ENCODE measurements at regions not wholly inside any gene's neighbourhood (a gene's known extent, or its start where the extent isn't known, plus 50 kb on each side); places are given as distances from the start of the nearest gene placed in this dataset.

DNA sequence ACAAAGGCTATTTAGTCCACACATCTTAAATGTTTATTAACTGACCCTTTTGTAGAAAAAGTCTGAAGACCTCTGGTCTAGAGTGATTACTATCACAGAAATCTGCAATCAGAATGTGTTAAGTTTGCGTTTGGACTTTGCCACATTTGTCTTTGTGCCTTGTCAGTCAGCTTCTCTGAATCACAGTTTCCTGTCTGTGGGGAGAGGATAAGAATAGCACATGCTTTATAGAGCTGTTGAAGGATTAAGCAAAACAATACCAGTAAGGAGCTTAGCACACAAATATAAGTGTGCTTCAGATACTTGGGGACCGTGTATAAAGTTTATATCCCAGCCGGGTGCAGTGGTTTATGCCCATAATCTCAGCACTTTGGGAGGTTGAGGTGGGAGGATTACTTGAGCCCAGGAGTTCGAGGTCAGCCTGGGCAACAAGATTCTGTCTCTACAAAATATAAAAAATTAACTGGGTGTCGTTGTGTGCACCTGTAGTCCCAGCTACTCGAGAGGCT is 63.0 kb upstream of the BTG1 start:
- peak; percentile 39 for DNase-seq

DNA sequence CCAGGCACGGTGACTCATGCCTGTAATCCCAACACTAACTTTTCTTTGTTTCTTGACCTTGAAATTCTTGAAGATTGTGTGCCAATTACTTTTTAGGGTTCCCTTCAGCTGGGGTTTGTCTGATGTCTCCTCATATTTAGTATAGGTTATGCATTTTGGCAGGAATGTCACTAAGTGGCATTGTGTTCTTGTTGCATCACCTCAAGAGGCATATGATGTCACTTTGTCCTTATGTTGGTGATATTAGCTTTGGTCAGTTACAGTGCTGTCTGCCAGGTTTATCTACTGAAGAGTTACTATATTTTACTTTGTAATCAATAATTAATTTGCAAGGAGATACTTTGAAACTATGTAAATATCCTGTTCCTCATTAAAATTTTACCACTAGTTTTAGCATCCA is 61.0 kb upstream of the BTG1 start:
- DNase-seq, result no peak

DNA sequence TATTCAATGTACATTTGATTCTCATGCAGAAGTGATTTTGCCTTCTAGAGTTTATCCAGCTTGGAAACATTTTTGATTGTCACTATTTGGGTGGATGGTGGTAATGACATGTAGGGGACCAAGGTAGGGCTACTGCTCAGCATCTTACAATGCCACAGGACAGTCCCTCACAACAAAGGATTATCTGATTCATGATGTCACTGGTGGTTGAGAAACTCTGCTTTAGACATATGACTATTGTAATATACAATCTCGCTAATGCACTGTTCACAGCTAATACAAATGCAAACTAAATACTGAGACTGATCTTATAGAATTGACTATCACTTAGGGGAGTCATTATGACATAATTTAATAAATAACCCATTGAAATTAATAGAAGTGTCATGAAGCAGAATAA is 60.4 kb upstream of the BTG1 start:
- DNase-seq, result no peak

DNA sequence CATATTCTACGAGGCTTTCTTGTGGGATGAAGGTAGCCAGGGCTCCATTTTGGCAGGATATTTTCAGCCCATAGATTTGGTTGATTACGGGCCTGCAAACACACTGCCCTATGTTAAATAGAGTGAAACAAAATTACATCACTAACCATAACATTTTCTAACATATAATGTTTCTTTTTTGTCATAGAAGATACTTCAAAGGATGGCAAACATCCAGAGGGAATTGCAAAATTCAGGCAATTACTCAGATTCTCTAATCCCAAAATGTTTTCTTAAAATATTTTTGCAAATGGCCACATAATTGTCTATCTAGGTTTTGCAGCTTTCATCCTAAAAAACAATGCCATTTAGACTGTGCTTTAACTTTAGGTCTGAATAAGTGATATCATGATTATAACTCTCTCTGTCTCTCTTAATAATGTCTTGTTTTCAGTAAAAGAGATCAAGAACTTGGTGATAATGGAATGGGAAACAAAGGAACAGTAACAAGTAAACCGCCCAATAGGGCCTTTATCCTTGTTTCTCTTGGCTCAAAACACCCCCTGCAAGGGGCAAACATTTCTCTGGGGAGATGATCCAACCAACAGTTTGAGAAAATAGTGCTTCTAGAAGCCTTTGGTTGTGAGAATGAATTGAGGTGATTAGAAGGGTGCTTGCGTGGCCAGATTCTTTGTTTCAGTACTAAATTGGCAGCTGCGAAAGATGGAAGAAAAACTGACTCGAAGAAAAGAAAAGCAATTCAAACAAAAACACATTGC is 54.4 kb upstream of the BTG1 start:
- DNase-seq, result no peak

DNA sequence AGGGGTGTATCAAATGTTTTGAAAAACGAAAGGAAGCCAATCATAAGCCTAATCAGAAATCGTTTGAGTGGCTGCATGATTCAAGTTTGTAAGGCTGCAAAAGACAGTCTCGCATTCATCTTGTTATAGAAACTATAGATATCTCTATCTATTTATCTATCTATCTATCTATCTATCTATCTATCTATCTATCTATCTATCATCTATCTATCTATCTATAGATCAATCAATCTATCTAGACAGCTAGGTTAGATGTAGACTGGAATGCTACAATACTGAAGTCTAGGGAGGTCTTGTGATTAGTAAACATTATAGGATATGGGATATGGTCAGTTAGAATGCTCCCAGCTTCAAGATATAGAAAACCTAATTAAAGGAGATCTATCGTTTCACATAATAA is 52.2 kb upstream of the BTG1 start:
- no peak for DNase-seq

DNA sequence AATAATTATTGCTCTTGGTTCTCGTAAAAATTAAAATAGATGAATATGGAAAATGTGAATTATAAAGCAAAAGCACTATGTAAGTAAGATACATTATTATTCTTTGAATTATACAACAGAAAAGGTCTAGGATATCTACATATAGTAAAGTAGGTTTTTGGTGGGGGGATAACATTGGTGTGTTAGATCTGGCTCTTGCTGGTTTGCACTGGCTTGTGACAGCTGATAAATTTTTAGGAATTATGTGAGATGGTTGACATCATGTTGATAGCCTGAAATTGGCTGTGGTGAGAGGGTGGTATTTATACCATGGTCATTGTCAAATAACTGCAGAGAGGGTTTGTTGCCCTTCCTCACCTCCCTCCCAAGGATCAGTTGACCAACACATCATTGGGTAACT is 50.7 kb upstream of the BTG1 start:
- no peak for DNase-seq
